ENCODE measurements at regions not wholly inside any gene's neighbourhood (a gene's known extent, or its start where the extent isn't known, plus 50 kb on each side); places are given as distances from the start of the nearest gene placed in this dataset.
A peak's percentile ranks its signal among the peaks of the same experiment; 100 is the strongest.
"Not testable (repeated sequence)": the region's sequence is repeated elsewhere in the genome, so short reads cannot be mapped to it uniquely, and the experiment has no call there.

- ATAC-seq (ENCODE audit: poor library complexity) (no peak), DNase-seq (no peak)
- intact Hi-C loops (cut with DNase I) = loop anchor here (10.0 kb wide), 2 partner anchors 57 to 97 kb away; no protein-coding TSS in a partner anchor
Observed at GRCh38 chrX:68991691-68992345, 163.0 kb downstream of the EFNB1 start.

- DNase-seq = no peak
- ATAC-seq (ENCODE audit: poor library complexity) = no peak
- intact Hi-C loops (cut with DNase I) = loop anchor here (10.0 kb wide), 2 partner anchors 56 to 96 kb away; no protein-coding TSS in a partner anchor
Observed at GRCh38 chrX:68990948-68991347, 162.1 kb downstream of the EFNB1 start.

- DNase-seq (no peak), ATAC-seq (ENCODE audit: poor library complexity) (peak; percentile 86)
- intact Hi-C loops (cut with DNase I) = loop anchor here (10.0 kb wide), 3 partner anchors 55 to 155 kb away; no protein-coding TSS in a partner anchor
Observed at GRCh38 chrX:68989865-68990606, 161.2 kb downstream of the EFNB1 start.

DNA sequence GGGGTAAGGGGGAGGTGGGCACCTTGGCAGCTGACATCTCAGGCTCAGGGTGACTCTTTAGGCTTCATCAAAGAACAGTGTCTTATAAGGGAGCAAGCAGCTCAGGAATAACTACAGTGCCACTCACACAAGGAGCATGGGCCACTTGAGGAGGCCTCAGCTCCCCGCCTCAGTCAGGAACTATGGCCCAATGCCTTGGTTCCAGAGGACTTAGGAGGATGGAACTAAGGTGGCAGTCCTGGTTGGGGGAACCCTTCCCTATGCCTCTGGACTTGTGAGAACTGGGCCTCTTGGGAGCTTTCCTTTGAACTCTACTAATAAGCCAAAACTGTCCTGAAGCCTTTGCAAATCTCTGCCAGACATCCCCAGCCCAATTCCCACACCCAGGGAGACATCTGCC is 160.6 kb downstream of the EFNB1 start:
- DNase-seq = no peak
- ATAC-seq (ENCODE audit: poor library complexity) = peak; percentile 24
- intact Hi-C loops (cut with DNase I) = loop anchor here (10.0 kb wide), 1 partner anchor 155 kb away; no protein-coding TSS in a partner anchor

DNA sequence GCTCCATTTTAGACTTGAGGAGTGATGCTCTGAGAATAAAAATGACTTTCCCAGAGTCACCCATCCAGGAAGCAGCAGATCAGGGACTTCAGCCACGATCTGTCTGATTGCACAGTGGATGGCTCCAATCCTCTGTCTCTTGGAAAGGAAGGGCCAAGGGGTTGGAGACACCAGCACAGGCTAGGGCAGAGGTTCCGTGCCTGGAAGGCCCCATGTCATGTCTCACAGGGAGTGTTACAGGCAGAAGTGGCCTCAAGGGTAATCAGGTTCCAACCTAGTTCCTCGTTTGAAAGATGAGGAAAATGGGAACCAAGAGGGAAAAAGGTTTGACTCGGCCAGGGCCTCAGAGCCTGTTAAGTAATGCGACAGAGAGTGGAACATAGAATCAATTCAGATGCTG is 160.0 kb downstream of the EFNB1 start:
- intact Hi-C loops (cut with DNase I) = loop anchor here (10.0 kb wide), 1 partner anchor 154 kb away; no protein-coding TSS in a partner anchor
- no peak for DNase-seq
- ATAC-seq (ENCODE audit: poor library complexity) = no peak

GRCh38 chrX:68985135-68985755 is 156.4 kb downstream of the EFNB1 start:
- DNase-seq (no peak), ATAC-seq (ENCODE audit: poor library complexity) (no peak)
- intact Hi-C loops (cut with DNase I) = loop anchor here (10.0 kb wide), 1 partner anchor 150 kb away; no protein-coding TSS in a partner anchor

DNA sequence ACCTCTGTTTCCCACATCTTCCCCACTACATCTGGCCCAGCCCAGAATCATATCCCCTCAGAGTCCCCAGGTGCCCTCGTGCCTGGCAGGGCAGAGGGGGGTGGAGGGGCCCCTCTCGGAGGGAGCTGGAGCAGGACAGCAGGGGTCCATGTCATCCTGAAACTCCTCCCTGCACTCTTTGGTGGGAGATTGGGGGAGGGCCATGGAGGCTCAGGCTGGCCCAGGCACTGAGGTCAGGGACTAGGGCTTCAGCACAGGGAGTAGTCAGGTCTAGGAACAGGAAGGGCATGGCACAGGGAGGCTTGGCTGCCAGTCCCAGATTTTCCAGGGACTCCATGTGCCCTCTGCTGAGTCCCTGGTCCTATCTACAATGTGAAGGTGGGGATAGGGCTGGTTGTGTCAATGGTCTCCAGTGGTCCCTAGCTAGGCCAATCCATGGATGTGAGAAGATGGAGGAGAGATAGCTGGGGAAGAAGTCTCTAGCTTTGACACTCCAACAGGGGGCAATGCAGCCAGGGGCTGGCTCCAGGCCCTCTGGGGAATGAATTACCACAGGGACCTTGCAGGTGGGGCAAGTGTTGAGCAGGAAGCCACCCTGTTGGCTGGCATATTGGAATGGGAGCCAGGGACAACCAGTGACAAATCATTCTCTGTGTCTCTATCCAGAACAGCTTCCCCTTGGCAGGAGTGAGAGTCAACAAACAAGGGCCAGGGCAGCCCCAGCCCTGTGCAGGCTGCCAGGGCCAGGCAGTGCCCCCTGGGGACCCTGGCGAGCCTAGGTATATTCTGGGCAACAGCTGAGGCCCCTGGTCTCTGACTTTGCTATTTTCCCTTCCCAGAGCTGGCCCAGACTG is 154.4 kb downstream of the EFNB1 start:
- DNase-seq (no peak), ATAC-seq (ENCODE audit: poor library complexity) (peak; percentile 90)
- intact Hi-C loops (cut with DNase I) = loop anchor here (10.0 kb wide), 1 partner anchor 148 kb away; no protein-coding TSS in a partner anchor

GRCh38 chrX:68982476-68982875 is 153.7 kb downstream of the EFNB1 start:
- DNase-seq (no peak), ATAC-seq (ENCODE audit: poor library complexity) (no peak)
- intact Hi-C loops (cut with DNase I) = loop anchor here (10.0 kb wide), 1 partner anchor 148 kb away; no protein-coding TSS in a partner anchor

GRCh38 chrX:68980906-68981616 is 152.2 kb downstream of the EFNB1 start:
- DNase-seq = no peak
- intact Hi-C loops (cut with DNase I) = loop anchor here (10.0 kb wide), 1 partner anchor 146 kb away; no protein-coding TSS in a partner anchor

GRCh38 chrX:68978655-68979054 is 149.8 kb downstream of the EFNB1 start:
- no peak for ATAC-seq (ENCODE audit: poor library complexity)
- intact Hi-C loops (cut with DNase I) = no loop called here
- DNase-seq = no peak

More at GRCh38 chrX:68980906-68981616, 152.2 kb downstream of the EFNB1 start:
- ATAC-seq (ENCODE audit: poor library complexity) = no peak

- peak; percentile 73 for ATAC-seq (ENCODE audit: poor library complexity)
- intact Hi-C loops (cut with DNase I) = no loop called here
- DNase-seq = no peak
Observed at GRCh38 chrX:68978255-68978654, 149.4 kb downstream of the EFNB1 start.

DNA sequence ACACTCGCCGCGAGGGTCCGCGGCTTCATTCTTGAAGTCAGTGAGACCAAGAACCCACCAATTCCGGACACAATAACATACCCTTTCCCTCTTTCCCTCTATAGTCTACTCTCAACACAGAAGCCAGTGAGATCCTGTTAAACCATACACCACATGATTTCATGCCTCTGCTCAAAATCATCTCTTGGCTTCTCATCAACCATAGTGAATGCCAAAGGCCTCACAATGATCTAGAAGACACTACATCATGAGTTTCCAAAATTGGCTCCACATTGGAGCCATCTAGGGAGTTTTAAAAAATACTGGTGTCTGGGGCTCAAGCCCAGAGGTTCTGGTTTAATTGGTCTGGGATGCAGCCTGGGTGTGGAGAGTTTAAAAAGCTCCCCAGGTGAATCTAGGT is 124.5 kb downstream of the EFNB1 start:
- DNase-seq = no peak
- ATAC-seq (ENCODE audit: poor library complexity) = no peak
- intact Hi-C loops (cut with DNase I) = no loop called here

DNA sequence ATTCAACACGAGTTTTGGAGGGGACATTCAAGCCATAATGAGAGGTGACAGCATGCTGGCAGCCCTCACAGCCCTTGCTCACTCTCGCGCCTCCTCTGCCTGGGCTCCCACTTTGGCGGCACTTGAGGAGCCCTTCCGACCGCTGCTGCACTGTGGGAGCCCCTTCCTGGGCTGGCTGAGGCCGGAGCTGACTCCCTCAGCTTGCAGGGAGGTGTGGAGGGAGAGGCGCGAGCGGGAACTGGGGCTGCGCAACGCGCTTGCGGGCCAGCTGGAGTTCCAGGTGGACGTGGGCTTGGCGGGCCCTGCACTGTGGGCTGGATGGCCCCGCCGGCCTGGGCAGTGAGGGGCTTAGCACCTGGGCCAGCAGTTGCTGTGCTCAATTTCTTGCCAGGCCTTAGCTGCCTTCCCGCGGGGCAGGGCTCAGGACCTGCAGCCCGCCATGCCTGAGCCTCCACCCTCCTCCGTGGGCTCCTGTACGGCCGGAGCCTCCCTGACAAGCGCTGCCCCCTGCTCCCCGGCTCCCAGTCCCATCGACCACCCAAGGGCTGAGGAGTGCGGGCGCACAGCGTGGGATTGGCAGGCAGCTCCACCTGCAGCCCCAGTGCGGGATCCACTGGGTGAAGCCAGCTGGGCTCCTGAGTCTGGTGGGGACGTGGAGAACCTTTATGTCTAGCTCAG is 123.3 kb downstream of the EFNB1 start:
- ATAC-seq (ENCODE audit: poor library complexity); DNase-seq; intact Hi-C loops (cut with DNase I): not testable (repeated sequence)

GRCh38 chrX:68950937-68951336 is 122.1 kb downstream of the EFNB1 start:
- DNase-seq = no peak
- ATAC-seq (ENCODE audit: poor library complexity) = no peak
- intact Hi-C loops (cut with DNase I) = no loop called here

- DNase-seq = no peak
- ATAC-seq (ENCODE audit: poor library complexity) = no peak
- intact Hi-C loops (cut with DNase I) = no loop called here
Observed at GRCh38 chrX:68947882-68948605, 119.2 kb downstream of the EFNB1 start.

DNA sequence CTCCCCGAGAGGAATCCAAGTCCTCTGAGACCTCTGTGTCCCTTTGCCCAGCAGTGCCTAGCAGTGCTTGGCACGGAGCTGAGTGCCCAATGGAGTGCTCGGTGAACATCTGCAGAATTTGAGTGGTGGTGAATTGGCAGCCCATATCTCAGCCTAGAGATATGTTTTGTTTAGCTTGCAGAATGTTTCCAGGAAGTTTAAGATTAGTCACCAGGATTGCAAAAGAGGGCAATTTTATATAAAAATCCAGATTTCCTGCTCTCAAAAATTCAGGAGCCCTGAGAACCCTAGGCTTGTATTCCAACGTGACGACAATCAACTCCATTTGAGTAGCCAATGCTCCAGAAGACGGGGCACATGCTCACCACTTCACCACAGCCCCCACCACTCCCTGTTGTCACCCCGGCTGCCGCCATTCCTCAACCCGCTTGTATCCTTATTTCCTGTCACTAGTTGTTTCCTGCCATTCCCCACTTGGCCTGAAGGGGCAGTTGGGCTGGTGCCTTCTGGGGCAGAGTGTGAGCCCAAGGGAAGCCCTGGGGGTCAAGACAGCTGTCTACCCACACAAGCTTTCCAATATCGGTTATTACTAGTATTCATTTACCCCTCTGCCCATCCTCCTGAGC is 116.9 kb downstream of the EFNB1 start:
- no peak for ATAC-seq (ENCODE audit: poor library complexity)
- intact Hi-C loops (cut with DNase I) = no loop called here
- no peak for DNase-seq

Data from Right ventricle myocardium superior (tissue), 1 donor.